ENCODE measurements at regions not wholly inside any gene's neighbourhood (a gene's known extent, or its start where the extent isn't known, plus 50 kb on each side); places are given as distances from the start of the nearest gene placed in this dataset.
"Not testable (repeated sequence)": the region's sequence is repeated elsewhere in the genome, so short reads cannot be mapped to it uniquely, and the experiment has no call there.

- DNase-seq, result no peak
These were observed 740.5 kb downstream of the REEP3 start for GRCh38 chr10:64261676-64262075.

DNA sequence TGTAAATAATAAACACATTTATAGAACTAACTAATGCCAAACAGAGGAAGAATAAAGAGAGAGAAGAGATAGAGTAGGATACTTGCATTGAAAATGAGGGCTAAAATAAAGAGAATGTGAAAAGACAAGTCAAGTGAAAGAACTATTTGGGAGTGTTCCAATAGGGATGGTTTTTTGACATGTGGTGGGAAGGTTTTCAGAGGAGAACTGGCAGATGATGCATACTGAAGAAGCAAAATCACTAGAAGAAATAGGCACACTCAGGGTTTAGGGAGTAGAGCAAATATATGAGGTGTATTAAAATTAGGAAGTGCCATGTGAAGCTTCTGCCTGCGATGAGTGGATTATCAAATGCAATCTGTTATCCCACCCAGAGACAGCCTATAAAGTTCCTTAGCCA, 744.8 kb downstream of the REEP3 start:
- no peak for DNase-seq

DNA sequence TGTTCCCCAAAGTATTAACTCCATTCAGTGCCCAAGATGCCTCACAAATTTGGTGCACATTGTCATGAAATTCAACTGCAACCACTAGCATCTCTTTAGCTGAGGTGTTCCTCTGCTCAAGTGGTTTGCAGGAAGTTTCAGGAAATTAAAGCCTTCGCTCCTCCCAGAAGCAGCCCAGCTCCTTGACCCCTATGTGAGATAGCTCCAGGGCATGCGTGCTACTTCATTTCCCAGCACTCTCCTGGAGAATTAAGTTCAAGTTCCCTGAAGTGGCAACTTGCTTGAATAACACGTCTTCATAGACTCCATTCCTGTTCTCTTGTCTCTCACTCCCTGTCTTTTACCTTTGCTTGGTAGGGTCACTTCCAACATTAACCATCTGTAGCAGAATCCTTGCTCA, 750.3 kb downstream of the REEP3 start:
- DNase-seq, result no peak

- no peak for DNase-seq
These were observed 750.8 kb downstream of the REEP3 start for GRCh38 chr10:64271983-64272382.

GRCh38 chr10:64275001-64275400, 753.8 kb downstream of the REEP3 start:
- no peak for DNase-seq

DNA sequence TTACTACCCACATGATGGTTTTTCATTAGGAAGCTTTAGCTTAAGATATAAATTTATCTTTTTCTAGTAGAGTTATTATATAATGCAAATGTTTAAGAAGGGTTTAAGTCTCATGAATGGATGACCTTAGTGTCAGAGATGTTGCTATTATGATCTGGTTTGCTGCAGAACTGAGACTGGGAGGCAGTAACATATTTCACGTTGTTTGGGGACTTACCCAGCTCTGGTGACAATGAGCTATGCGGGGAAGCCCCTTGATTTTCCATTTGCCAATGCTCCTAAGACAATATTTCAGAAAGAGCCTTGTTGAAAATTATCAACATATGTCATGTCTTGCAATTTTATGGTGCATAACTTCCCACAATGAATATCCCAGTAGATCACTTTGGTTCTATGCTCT, 754.6 kb downstream of the REEP3 start:
- DNase-seq, result no peak

DNA sequence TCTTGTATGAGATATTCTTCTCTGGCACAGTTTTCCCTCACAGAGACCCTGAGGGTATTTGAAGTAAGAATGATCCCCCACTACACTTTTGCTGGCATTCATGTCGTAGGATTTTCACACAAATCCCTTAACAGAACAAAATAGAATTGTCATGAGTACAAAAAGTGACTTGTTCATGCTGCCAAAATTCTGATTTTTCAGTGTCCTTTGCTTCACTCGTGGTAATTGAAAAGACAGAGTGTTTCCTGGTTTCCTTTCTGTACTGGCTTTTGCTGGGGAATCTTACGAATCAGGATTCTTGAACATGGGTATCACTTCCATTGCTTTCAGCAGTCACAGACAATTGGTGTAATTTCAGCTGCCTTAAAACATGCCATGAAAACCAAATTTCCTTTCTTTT, 756.3 kb downstream of the REEP3 start:
- DNase-seq, result no peak

DNA sequence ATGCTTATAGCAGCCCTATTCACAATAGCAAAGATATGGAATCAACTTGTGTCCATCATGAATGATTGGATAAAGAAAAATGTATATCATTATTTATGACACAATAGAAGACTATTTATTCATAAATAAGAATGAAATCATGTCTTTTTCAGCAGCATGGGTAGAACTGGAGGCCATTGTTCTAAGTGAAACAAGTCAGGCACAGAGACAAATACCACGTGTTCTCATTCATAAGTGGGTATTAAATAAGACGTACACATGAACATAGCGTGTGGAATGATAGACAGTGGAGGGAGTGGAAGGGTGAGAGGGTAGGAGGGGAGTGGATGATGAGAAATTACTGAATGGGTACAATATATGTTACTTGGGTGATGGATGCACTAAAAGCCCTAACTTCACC, 762.4 kb downstream of the REEP3 start:
- no peak for DNase-seq

- no peak for DNase-seq
These were observed 765.3 kb downstream of the REEP3 start for GRCh38 chr10:64286533-64286932.

DNA sequence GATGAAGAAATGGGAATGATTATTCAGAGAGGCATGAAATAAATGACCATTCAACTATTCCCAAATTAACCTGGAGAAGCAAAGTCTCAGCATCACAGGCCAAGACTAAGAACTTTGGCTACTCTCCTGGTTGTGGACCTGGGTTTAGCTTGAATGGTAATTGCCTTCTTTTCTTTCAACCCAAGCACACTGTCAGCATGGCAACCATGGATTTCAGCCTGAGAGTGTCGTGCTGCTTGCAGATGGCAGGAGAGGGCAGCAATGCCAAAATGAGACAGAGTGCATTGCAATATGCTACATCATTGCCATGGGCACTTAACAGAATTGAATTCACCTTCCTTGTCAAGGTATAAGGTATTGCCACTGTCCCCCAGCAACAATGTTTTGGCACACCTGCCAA, 767.2 kb downstream of the REEP3 start:
- DNase-seq, result no peak

- DNase-seq, result no peak
These were observed 782.4 kb downstream of the REEP3 start for GRCh38 chr10:64303566-64303965.

- no peak for DNase-seq
These were observed 785.6 kb downstream of the REEP3 start for GRCh38 chr10:64306729-64307327.

DNA sequence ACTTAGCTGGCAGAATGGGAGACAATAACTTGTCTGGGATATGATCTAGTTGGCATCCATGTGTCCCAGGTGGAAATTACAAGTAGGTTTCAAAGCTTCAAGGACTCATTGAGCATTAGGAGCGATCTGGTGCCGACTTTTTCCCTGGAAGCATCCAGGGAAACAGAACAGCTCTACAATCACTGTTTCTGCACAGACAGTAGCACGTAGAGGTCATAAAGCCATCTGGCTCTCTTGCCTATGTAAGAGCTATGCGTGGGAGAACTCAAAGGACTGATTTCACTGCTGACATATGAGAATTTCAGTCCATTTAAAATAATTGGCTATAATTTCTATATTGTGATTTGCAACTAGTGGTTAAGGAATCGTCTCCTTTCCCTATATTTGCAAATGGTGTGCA, 791.7 kb downstream of the REEP3 start:
- DNase-seq, result no peak

GRCh38 chr10:64313967-64314366, 792.8 kb downstream of the REEP3 start:
- DNase-seq, result no peak

DNA sequence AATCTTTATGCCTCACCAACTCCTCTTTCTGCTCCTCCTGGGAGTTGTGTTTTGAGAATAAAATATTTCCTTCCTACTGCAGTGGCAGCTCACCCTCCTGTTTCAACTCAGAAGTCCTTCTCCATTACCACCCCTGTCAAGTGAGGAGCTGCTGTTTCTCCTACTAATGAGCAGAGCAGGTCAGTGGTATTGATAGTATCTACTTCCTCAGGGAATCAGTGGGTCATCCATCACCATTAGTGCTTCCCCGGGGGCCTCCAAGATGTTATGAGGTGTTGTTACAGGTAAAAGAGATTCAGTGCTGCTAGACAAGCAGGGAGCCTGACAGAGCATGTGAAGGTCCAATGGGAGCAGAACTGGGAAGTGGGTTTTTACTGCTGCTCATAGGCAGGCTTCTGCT, 795.2 kb downstream of the REEP3 start:
- no peak for DNase-seq

GRCh38 chr10:64316833-64317232, 795.6 kb downstream of the REEP3 start:
- DNase-seq, result no peak

DNA sequence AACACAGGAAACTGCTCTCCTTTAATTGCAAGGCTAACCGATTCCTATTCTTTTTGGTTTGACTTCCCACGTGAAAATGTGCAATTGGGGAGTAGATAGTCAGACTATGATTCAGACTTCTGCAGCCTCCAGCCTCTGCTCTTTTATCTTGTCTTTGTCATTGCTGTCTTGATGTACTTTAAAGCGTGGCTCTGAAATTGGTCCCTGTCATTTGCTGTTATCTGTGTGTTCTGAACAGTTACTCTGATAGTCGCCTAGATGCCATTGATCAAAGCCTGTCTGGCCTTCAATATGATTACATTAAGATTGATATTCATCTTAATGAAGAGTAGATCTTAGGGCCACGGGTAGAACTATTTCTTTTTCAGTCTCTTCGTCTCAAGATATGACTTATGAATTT, 799.2 kb downstream of the REEP3 start:
- no peak for DNase-seq

- no peak for DNase-seq
These were observed 808.3 kb downstream of the REEP3 start for GRCh38 chr10:64329510-64329909.

GRCh38 chr10:64332551-64332950, 811.4 kb downstream of the REEP3 start:
- DNase-seq, result no peak

DNA sequence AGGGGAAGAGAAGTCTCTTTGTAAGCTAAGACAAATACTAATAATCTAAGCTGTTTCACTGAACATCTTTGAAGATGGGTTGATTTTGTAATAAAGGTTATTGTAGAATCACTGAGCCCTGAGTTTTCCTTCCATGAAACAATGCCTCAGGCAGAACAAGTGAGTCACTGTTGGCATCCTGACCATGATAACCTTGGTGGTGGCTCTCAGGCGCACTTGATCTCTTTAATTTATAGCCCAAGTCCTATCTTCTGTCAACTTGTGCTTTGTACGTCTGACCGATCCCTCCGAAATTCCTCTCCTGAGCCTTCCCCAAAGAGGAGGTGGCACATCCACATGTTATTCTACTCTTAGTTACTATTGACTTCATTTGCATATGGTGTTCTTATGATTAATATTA, 812.9 kb downstream of the REEP3 start:
- DNase-seq, result no peak

DNA sequence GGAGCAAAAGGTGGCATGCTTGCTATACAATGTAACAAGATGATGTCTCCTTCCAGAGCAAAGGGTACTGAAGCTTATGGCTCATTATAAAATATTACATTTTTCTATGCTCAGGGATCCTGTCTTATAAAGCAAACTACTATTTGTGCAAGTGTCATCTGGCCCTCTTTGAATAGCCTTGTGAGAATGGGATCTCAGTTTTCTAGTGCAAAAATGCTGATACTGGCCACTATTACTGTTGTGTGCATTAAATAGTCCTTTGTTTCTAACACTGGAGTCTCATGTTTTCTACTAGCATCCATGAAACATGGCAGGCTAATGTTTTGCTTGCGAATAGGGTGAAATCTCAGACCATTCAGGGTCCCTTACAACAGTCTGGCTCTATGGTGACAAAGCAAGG, 823.0 kb downstream of the REEP3 start:
- no peak for DNase-seq

DNA sequence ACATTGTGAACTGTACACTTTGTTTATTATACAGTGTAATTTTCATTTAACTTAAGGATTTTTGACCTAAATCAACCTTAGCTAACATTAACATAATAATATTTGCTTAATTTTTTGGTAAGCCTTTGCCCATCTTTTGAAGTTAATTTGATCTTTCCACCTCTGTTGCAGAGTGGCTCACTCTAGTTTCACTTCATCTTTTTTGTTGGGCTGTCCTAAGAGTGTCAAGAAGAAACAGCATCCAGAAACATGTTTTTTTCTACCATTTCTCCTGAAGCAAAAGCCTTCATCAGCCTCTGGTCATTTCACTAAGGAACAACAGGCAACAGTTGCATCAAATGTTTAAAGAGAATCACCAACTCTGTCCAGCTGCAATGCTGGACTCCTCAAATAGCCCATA, 824.7 kb downstream of the REEP3 start:
- DNase-seq, result no peak

DNA sequence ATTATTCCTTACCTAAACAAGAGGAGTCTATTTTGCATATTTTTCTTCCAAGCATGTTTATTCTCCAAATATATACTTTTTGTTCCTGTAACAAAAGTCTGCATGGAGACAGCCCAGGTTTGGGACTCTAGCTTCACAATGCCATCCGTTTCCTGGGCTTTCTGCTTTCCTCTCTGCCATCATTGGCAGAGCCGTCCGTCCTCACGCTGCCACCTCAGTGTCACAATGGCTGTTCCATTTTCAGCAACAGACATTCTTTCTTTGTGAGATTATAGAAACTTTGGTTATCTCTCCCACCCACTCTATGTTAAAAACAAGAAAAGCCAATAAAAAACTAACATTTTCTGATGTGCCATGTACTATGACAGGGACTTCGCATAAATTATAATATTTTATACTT, 825.2 kb downstream of the REEP3 start:
- DNase-seq, result no peak

DNA sequence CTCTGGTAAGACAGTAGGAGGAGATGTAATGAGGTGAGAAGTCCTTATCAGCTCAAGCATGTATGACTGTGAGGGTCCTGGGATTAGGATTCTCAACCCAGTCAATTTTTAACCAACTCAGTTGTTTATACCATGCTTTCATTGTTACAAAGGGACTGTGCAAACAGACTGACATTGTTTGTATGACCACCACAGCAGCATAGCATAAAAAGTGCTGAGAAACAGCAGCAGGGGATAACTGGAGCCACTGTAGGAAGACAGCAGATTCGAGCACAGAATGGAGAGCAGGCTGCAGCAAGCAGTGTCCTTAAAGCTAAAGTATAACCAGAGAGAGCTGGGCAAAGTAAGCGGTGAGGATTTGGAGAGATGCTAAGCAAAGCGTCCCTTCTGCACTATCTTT, 829.5 kb downstream of the REEP3 start:
- DNase-seq, result no peak

DNA sequence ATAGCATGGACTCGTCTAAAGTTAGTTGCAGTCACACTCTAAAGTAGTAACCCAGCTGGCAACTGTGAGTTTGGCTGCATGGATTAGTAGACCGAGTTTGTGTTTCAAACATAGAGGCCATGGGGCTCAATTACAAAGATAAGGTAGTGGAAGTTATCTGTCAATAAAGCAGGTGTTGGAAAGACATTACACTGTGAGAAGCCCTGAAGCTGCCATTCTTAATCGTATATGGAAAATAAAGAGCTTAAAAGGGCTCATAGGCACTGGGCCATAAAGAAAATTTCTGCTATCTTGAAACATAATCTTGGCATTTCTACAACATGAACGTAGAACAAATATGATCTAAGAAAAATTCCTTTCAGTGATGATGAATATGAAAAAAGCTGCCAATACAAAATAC, 837.7 kb downstream of the REEP3 start:
- DNase-seq, result no peak

DNA sequence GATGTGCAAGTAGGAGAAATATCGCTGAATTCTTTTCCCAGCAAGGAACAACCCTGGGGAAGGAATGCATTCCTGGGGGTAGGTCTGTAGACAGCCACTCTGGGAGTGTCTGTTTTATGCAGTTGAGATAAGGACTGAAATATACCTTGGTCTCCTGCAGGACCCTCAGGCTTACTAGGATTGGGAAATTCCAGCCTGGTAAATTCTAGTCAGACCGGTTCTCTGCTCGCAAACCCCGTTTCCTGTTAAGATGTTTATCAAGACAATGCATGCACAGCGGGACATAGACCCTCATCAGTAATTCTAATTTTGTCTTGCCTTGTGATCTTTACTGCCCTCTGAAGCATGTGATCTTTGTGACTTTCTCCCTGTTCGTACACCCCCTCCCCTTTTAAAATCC, 839.0 kb downstream of the REEP3 start:
- not testable (repeated sequence) for DNase-seq
